ENCODE measurements at regions not wholly inside any gene's neighbourhood (a gene's known extent, or its start where the extent isn't known, plus 50 kb on each side); places are given as distances from the start of the nearest gene placed in this dataset.

DNA sequence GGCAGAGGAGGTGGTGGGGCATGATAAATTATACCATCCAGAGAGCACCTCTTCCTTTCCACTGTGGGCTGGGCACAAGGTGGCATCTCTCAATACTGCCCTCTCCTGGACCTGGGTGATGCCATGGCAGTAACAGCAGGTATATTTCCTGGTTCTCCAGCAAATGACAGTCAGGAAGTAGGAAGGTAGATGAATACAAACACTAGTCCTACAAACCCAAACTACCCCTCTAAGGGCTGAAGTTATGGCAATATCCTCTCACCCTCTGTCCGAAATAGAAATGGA is 1004.9 kb downstream of the KCNMA1 start:
- TF ChIP-seq CTCF (conservative IDR thresholded peaks at IDR 0.05 in 1 of 2, IDR thresholded peaks at IDR 0.05 in 1 of 2; ENCODE audit: low read depth in 1 of 2, low read length in 2 of 2) (peak; percentile 7 to 34), EZH2 (IDR thresholded peaks at IDR 0.05; ENCODE audit: low read length, missing control alignments) (no peak)
